ENCODE measurements at regions not wholly inside any gene's neighbourhood (a gene's known extent, or its start where the extent isn't known, plus 50 kb on each side); places are given as distances from the start of the nearest gene placed in this dataset.

- TF ChIP-seq CTCF (IDR thresholded peaks at IDR 0.05 in 4 of 5, conservative IDR thresholded peaks at IDR 0.05 in 1 of 5), result no peak
- no peak for TF ChIP-seq POLR2A (IDR thresholded peaks at IDR 0.05)
These were observed 143.6 kb downstream of the RPAP3 start for GRCh38 chr12:47562201-47562600.

Measured in gastrocnemius medialis (tissue), 4 donors.